Brain microvascular endothelial cell (primary cell): ENCODE measurements at regions not wholly inside any gene's neighbourhood (a gene's known extent, or its start where the extent isn't known, plus 50 kb on each side); places are given as distances from the start of the nearest gene placed in this dataset.

Experiments used
- DNase-seq: peaks from one replicate; pipeline ENCODE4 v3.0.0-alpha.2; 2020
- H3K27ac ChIP-seq: fragments of 250-450 bp; sonication (Bioruptor Pico); 2 replicates; pipeline ENCODE4 v1.5.1; 2020; ENCODE audit warnings: mild to moderate bottlenecking, moderate library complexity
- H3K27me3 ChIP-seq: fragments of 250-450 bp; sonication (Bioruptor Pico); replicated peaks from 2 replicates; pipeline ENCODE4 v1.5.1; 2020; ENCODE audit warnings: mild to moderate bottlenecking
- H3K36me3 ChIP-seq: fragments of 250-450 bp; sonication (Bioruptor Pico); replicated peaks from 2 replicates; pipeline ENCODE4 v1.5.1; 2020; ENCODE audit warnings: mild to moderate bottlenecking
- H3K4me3 ChIP-seq: 2 replicates; pipeline ENCODE4 v1.5.1; 2011; ENCODE audit warnings: low read depth, mild to moderate bottlenecking, control low read depth, low read length, moderate library complexity
- in situ Hi-C: cut with HindIII; loops from 2 replicates; pipeline ENCODE4 v1.10.0; 2017; ENCODE audit warnings: low sequenced_read_pairs, low pct_ligation_motif_present
- TF ChIP-seq, protein P1 (sequence below): IDR thresholded peaks from 2 replicates; pipeline ENCODE4 v1.5.1; 2011; ENCODE audit warnings: low read depth, mild to moderate bottlenecking, moderate library complexity, low read length, control low read depth, inconsistent platforms; ENCODE audit errors: missing control alignments

DNA sequence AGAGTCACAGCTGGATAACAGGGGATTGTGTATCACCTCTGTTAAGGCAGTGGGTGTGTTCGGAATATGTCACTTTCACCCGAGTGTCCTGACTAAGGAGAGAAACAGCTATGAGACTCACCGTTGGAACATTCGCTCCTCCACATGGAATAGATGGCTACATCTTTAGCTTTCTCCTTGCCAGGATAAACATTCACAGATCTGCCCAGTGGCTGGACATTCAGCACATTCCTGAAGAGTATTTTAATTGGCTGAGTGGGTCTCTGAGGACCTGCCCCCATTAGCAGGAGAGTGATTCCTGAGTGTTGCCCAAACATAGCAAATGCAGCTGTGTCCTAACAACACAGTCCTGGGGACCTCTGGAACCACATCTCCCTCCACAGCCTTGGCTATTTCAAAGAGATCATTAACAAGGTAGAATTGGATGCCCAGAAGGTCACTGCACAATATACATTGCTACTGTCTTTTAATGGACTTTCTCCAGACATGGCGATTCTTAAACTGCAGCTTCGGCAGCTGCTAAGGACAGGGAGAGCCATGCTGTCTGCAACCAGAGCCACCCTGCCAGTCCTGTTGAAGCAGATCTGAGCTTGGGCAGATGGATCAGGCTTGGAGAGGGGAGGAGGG, 435.0 kb upstream of the CADM1 start:
- Histone ChIP-seq H3K27me3 (no peaks in the 10 kb centered on the region), H3K36me3 (no peaks in the 10 kb centered on the region), H3K27ac (no peak overlapping the region), H3K4me3 (no peak overlapping the region)
- TF ChIP-seq, protein P1, sequence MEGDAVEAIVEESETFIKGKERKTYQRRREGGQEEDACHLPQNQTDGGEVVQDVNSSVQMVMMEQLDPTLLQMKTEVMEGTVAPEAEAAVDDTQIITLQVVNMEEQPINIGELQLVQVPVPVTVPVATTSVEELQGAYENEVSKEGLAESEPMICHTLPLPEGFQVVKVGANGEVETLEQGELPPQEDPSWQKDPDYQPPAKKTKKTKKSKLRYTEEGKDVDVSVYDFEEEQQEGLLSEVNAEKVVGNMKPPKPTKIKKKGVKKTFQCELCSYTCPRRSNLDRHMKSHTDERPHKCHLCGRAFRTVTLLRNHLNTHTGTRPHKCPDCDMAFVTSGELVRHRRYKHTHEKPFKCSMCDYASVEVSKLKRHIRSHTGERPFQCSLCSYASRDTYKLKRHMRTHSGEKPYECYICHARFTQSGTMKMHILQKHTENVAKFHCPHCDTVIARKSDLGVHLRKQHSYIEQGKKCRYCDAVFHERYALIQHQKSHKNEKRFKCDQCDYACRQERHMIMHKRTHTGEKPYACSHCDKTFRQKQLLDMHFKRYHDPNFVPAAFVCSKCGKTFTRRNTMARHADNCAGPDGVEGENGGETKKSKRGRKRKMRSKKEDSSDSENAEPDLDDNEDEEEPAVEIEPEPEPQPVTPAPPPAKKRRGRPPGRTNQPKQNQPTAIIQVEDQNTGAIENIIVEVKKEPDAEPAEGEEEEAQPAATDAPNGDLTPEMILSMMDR: no peak
- DNase-seq: no peak
- in situ Hi-C loops: no loop called here

DNA sequence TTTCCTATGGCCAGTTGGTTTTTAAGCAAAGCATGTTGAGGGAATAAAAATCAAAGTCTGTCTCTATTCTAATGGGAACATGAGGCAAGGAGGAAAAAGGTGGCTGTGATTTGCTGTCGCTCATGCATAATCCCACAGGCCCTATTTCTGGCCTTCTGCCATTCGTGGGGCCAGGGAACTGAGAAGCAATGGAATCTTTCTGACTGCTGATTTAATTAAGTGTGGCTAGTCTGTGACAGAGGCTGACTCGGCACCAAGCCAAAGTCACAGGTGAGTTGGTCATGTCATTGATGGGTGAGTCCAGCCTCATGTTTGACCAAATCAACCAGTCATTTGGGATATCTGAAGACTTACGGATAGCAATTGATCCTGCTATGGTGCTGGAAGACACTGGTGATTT, 429.3 kb upstream of the CADM1 start:
- no peak overlapping the region for H3K4me3 ChIP-seq
- no peaks in the 10 kb centered on the region for H3K36me3 ChIP-seq
- no peak overlapping the region for H3K27ac ChIP-seq
- in situ Hi-C loops: no loop called here
- H3K27me3 ChIP-seq: no peaks in the 10 kb centered on the region
- no peak for DNase-seq
- TF ChIP-seq, protein P1: no peak

DNA sequence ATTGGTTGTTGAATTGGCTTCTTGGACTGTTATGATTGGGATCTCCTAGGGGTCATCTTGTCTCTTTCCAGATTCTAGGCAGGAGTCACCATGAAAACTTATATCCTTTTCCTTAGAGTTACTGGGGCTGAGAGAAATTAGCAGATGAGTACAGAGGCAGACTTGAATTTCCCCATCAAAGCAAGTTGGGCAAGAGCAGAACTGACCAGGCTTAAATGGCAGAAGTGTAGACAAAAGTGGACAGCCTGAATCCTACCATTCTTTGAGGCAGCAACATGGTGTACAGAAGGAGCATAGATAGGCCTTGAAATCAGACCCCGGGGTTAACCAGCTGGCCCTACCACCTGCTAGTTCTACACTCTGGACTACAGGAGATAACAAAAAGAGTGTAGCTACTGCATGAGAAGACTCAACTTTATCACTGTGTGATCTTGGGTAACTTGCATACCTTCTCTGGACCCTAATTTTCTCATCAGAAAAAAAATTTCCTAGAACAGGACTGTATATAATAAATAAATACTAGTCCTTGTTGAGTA, 427.4 kb upstream of the CADM1 start:
- in situ Hi-C loops: no loop called here
- Histone ChIP-seq H3K36me3 (no peaks in the 10 kb centered on the region), H3K27ac (no peak overlapping the region), H3K4me3 (no peak overlapping the region), H3K27me3 (no peaks in the 10 kb centered on the region)
- TF ChIP-seq, protein P1: no peak
- no peak for DNase-seq

DNA sequence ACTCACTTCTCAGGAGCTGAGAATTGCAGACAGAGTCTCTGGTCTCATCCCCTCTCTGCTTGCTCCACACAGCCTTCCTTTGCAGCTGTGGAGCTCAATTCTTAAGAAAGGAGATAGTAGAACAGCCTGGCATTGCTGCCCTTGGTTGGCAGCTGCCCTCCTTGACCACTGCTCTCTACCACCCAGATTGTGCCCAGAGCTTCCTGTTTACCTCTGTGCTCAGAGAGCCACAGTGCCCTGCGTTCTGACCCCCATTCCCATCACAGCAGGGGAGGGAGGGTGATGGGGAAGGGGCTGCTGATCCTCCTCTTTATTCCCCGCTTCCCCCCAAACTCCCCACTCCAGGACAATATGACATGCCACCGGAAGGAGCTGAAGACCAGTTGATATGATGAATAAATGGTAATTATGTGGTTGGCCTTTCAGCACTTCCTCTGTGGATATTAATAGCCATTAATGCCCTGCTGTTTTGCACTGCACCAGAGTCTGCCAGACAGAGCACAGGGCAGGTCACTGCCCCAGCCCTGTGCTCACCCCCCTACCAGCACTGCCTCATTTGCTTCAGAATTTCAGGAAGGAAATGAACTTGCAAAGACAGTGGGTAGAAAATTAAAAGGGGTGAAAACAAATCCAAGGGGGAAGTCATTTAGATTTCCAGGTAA, 426.8 kb upstream of the CADM1 start:
- Histone ChIP-seq H3K27me3 (no peaks in the 10 kb centered on the region), H3K27ac (no peak overlapping the region), H3K36me3 (no peaks in the 10 kb centered on the region), H3K4me3 (no peak overlapping the region)
- TF ChIP-seq, protein P1: no peak
- in situ Hi-C loops: no loop called here
- DNase-seq: no peak

DNA sequence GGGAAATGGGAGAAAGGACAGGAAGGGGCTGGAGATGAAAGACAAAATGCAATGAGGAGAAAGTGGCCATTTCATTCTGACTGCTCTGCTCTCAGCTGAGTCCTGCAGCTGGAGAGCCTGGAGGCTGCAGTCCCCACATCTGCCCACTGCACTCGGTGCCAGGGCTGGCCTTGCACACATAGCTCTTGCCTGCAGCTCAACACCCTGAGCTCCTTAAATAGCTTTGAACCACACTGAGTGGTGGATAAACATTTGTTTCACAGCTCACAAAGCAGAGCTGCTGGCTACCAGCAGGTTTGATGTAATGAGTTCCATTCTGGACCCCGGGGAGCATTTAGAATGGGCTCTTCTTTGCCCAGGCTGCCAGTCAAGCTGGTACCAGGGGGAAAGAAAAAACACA, 426.1 kb upstream of the CADM1 start:
- in situ Hi-C loops: no loop called here

More for the DNA sequence above, 426.1 kb upstream of the CADM1 start:
- Histone ChIP-seq H3K4me3 (no peak overlapping the region), H3K36me3 (no peaks in the 10 kb centered on the region), H3K27me3 (no peaks in the 10 kb centered on the region), H3K27ac (no peak overlapping the region)
- TF ChIP-seq, protein P1: no peak
- no peak for DNase-seq
